ENCODE measurements at regions not wholly inside any gene's neighbourhood (a gene's known extent, or its start where the extent isn't known, plus 50 kb on each side); places are given as distances from the start of the nearest gene placed in this dataset.
A peak's percentile ranks its signal among the peaks of the same experiment; 100 is the strongest.

GRCh38 chr1:108082738-108083562 lies 117.2 kb downstream of the SLC25A24 start:
- DNase-seq: peak; percentile 48

DNA sequence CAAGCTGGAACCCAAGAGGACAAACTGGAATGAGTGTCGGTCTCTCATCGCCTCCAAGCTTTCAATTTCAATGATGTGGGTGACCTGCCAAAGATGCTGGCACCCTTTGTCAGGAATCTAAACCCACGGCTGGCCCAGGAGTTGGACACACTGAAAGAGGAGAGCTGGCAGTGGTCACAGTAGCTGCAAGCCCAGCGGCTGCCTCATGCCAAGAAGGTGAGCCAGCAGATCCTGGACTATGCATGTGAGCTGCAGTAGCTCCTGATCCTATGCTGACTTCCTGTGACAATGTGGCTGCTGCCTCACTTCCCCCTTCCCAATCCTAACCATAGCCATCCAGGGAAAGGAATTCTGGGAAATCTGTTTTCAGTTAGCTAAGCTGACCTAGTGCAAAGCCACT lies 117.0 kb upstream of the VAV3 start:
- no peak for DNase-seq

- no peak for DNase-seq
Observed at GRCh38 chr1:108080448-108080847, 115.5 kb upstream of the VAV3 start.

- DNase-seq: no peak
Observed at GRCh38 chr1:108079440-108080025, 114.6 kb upstream of the VAV3 start.

DNA sequence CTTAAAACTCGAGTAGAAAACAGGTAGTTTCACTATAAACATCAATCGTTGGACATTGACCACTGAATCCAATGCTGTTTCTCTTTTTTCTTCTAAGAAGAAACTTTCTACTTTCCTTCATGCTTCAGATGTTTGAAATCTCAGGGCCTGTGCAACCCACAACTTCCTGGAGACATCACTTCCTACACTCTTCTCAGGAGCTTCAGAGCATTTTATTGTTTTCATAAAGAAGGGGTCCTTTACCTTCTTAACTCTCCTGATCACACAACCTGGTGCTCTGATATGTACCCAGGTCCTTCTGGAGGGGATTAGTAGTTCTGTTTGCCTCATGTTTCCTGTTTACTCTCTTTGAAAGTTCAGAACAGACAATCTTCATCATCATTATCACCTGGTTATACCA lies 113.0 kb upstream of the VAV3 start:
- DNase-seq: no peak

- DNase-seq: no peak
Observed at GRCh38 chr1:108075055-108075454, 110.1 kb upstream of the VAV3 start.

DNA sequence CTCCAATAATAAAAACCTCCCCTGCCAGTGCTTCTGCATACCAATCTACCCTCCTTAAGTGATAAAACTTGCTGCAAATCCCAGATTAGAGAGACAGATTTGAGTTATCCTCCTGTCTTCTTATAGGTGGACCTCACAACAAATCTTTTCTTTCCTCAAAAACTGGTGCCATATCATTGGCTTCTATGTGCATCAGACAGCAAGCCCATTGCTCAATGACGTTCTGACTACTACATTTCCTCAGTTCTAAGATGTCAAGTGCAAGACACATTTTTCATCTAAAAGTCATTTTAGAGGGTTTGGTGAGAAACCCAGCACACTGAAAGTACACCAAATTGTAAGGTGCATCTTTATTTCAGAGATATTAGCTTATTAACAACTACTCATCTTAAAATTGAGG lies 107.8 kb upstream of the VAV3 start:
- DNase-seq: no peak

DNA sequence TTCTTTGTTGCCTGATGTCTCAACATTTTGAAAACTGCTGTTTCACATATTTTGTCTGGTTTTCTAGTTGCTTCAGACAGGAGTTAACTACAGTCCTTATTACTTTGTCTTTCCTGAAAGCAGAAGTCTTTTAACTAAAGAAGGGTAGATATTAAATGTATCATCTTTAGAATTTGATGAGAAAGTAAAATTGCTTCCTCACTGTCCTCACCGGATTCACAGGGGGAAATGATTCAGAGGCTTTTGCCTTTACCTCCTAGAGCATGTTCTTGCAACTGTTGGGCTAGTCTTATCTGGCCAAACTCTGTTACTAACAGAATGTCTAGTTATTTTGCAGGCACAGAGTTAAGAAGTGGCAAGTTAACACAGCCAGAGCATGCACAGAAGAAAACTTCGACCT lies 107.2 kb upstream of the VAV3 start:
- no peak for DNase-seq

- no peak for DNase-seq
Observed at GRCh38 chr1:108071601-108072000, 106.6 kb upstream of the VAV3 start.

GRCh38 chr1:108070662-108071061 lies 105.7 kb upstream of the VAV3 start:
- DNase-seq: no peak

GRCh38 chr1:108067884-108068540 lies 103.0 kb upstream of the VAV3 start:
- DNase-seq: no peak

DNA sequence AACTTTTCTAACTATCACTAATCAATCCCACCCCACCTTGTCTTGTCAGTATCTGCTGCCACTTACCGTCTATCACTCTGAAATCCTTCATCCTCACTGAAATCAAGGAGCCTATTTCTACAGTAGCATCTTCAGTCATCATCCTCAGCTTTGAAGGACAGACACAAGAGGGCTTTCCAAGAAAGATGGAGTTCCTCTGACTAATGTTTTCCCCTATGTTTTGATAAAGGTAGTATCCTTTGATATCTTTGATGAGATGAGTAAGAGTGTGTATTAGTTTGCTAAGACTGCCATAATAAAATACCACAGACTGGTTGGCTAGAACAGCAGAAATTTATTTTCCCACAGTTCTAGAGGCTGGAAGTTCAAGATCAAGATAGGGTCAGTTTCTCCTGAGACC lies 101.8 kb upstream of the VAV3 start:
- DNase-seq: no peak

DNA sequence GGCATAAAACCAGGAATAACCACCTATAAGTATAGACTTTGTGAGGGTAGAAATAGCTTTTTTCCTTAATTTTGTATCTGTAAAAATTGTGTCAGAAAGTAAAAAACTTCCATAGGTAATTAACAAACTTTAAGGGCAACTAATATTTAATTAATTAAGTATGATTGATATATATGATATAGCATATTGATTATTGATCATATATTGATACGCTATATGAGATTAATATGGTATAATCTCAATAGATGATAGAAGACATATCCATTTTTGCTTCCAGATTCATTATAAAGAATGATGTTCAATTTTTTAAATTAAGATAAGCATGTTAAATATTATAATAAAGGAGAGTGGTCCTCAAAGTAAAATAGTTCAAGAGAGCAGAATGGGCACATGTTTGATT lies 99.3 kb upstream of the VAV3 start:
- DNase-seq: no peak

- DNase-seq: no peak
Observed at GRCh38 chr1:108063703-108064102, 98.7 kb upstream of the VAV3 start.

DNA sequence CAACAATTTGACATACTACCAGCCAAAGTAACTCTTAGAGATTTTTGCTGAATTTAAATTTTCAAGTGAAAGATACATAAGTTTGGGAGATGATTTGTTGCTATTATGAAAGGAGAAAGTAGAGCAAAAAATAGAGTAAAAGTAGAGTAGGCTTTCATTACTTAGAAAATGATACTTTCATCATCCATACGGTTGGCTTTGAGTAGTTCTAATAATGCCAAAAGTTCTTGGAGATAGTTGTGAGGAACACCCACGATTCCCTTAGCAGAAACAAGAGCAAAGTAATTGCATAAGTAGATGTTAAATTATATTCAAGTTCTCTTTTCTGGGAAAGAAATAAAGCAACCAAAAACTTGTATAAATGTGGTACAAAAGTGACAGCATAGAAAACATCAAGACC lies 95.0 kb upstream of the VAV3 start:
- DNase-seq: no peak

DNA sequence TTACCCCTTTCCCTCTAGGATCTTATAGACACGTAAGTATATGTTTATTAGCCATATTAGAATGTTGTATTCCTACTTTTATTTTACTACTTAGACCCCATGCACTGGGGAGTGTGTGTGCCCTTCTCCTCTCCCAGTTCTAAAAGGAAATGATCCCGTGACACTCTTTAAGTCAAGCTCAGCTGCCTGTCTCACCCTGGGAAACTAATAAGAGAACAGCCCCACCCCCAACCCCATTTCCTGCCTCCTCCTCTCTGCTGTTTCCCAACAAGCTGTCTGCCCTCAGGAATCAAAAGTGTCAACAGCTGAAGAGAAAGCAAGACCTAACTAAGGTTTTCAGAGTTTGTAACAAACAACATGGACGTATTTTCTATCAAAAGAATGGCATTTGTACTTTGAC lies 92.6 kb upstream of the VAV3 start:
- peak; percentile 52 for DNase-seq

- no peak for DNase-seq
Observed at GRCh38 chr1:108056436-108056990, 91.5 kb upstream of the VAV3 start.

GRCh38 chr1:108055387-108055786 lies 90.4 kb upstream of the VAV3 start:
- DNase-seq: no peak

DNA sequence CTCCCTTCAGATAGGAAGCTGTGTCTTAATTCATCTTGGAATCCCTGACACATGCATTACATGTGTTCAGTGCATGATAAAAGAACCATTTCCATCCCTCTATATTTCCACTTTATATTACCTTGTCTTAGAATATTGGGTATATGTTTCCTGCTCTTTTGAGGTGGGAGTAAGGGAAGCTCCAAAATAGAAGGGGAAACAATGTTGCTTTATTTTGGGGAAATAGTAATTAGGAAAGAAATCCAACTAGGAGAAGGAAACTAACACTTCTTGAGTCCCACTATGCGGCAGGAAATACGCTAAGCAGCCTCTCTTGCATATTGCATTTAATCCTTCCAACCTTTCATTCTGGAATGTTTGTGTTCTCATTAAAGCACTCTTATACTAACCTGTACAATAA lies 89.4 kb upstream of the VAV3 start:
- no peak for DNase-seq

DNA sequence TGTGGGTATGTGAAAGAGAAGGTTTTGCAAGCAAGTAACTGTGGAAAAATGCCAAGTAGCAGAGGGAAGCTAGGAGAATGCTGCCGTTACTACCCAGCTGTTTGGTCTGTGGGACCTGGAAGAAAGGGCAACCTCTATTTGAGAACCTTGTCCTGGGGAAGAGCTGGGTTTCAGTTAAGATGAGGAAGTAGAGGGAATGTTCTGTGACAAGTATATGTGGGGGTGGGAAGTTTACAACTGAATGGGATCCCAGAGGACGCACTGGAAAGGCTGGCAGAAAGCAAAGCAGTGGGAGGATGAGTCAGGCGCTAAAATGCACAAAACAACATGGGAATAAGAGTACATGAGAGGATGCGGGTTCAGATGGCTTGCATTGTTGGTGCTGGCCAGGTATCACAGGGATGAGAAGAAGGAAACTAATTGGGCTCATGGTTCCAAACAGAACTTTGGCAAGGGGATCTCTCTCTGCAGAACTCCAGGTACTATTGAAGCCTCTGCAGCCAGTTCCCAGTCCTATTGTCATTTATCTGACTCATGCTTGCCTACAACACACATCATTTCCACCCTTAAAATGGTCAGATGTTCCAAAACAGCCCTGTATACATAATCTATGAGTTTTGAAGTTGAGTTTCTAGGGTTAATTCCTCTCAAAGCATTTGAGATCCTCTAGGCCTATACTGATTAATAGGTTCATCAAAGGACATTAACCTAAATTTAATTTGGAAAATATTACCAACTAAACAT lies 88.5 kb upstream of the VAV3 start:
- DNase-seq: no peak

GRCh38 chr1:108051631-108052377 lies 86.8 kb upstream of the VAV3 start:
- no peak for DNase-seq

GRCh38 chr1:108050911-108051629 lies 86.1 kb upstream of the VAV3 start:
- no peak for DNase-seq
